GM18868 (cell line): ENCODE measurements at regions not wholly inside any gene's neighbourhood (a gene's known extent, or its start where the extent isn't known, plus 50 kb on each side); places are given as distances from the start of the nearest gene placed in this dataset.
"Not testable (repeated sequence)": the region's sequence is repeated elsewhere in the genome, so short reads cannot be mapped to it uniquely, and the experiment has no call there.

ENCODE experiments used
- ATAC-seq: cut with Tn5 transposase; IDR thresholded peaks from one replicate; pipeline ENCODE4 v1.9.1; 2021; ENCODE audit warnings: mild to moderate bottlenecking, moderate library complexity; ENCODE audit not compliant: unreplicated experiment

DNA sequence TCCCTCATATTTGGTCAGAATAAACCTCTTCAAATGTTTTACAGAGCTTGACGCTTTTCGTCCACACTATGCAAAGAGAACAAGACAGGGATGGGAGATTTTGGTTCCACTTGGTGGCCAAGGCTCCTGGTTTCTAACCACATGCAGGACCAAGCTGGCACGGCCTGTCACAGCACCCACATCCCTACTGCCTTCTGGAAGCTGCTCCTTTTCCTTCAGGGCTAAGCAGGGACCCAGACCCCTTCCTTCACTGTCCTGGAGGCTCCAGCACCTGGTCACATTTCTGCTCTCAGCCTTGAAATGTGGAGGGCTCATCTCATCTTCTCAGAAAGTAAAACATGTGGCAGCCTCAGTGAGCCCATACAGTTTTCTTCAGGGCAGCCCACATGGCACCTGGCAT lies 50.4 kb upstream of the ARHGEF7 start:
- no peak for ATAC-seq

DNA sequence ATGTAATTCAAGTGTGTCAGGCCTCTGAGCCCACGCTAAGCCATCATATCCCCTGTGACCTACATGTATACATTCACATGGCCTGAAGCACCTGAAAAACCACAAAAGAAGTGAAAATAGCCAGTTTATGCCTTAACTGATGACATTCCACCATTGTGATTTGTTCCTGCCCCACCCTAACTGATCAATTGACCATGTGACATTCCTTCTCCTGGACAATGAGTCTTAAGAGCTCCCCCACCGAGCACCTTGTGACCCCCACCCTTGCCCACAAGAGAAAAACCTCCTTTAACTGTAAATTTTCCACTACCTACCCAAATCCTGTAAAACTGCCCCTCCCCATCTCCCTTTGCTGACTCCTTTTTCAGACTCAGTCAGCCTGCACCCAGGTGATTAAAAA lies 52.1 kb upstream of the ARHGEF7 start:
- no peak for ATAC-seq

DNA sequence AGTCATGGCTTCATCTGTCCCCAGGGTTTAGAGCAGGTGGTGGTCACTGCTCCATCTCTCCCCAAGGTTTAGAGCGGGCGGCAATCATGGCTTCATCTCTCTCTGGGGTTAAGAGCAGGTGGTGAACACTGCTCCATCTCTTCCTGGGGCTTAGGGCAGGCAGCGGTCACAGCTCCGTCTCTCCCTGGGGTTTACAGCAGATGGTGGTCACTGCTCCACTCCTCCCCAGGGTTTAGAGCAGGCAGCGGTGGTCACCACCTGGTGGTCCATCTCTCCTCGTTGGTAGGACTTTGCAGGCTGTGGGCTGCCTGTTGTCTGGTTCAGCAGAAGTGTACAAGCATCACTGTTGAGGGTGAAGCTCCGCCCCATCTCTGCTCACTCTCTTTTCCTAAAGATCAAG lies 52.8 kb upstream of the ARHGEF7 start:
- ATAC-seq, result no peak

DNA sequence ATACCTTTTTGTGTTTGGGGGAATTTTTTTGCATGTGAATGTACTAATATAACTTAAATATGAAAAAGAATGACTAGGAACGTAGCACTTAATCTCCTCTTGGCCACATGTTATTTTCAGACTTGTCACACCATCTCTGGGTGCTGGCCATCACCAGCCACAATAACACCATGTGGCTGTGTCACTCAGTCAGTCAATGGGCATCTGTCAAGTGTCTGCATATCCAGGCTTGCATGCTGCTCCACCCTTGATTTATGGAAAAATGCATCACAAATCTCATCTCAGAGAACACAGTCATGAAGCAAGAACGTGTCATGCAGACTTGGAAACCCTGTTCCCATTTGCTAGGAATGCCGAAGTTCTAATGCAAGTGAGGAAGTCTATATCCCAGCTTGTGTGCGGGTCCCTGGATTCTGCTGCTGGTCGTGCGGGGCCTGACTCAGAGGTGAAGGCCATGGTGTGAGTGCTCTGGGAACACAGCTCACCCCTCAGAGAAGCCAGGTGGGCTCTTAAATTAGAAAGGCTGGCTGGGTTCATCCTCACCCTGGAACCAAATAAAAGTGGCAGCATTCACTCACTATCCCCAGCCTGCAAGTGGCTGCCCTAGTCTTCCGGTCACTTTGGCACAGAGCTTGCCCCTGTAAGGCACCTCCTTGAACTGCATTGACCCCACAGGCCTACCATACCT lies 53.6 kb upstream of the ARHGEF7 start:
- no peak for ATAC-seq

DNA sequence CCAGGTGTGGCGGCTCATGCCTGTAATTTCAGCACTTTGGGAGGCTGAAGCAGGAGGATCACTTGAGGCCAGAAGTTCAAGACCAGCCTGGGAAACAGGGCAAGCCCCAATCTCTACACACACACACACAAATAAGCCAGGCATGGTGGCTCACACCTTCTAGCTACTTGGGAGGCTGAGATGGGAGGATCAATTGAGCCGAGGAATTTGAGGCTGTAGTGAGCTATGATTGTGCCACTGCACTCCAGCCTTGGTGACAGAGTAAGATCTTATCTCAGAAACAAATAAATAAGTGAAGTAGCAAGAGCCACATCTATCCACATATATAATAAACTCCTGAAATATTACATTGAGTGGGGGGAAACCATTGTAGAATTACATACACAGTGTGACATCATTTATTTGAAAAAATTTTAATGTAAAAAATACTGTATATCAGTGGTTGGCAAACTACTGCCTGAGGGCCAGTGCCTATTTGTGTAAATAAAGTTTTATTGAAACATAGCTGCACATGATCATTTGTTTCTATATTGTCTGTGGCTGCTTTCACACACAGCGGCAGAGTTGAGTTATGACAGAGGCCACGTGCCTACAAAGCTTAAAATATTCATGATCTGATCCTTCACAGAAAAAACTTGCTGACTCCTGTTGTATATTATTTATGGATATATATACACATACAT lies 54.7 kb upstream of the ARHGEF7 start:
- no peak for ATAC-seq

DNA sequence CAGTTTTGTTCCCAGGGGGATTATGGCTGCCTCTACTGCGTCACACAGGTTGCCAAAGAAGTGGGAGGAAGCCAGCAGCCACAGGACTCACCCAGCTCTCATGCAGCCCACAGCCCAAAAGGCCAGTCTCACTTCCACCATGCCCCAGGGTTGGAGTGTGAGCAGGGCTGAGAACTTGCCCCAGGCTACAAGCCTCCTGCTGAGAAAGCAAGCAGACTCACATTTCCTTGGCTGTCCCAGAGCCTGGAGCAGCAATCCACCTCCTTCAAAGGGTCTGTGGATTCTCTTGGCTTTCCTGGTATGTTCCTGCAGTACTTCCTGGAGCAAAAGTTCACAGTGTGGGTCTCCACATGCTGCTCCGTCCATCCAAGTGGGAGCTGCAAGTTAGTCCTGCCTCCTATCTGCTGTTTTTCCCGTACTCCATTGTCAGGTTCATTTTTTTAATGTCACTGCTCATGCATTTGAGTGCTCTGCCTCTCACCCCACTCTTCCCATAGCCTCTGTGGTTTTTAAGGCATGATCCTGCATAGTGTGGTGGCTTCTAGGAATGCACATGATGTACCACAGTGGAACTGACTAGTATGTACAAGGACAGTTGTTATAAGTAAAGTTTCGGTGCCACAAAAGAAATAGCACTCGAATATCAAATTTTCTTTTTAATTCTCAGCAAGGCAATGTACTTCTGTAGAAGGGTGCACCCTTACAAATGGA lies 56.2 kb upstream of the ARHGEF7 start:
- no peak for ATAC-seq

DNA sequence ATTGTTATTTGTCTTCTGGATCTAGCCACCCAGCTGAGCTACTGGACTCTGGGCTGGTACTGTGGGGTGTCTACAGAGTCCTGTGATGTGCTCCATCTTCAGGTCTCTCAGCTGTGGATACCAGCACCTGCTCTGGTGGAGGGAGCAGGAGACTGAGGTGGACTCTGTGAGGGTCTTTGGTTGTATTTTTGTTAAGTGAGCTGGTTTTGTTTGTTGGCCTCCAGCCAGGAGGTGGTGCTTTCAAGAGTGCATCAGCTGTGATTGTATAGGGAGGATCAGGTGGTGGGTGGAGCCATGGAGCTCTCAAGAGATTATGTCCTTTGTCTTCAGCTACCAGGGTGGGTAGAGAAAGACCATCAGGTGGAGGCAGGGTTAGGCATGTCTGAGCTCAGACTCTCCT lies 56.8 kb upstream of the ARHGEF7 start:
- not testable (repeated sequence) for ATAC-seq

DNA sequence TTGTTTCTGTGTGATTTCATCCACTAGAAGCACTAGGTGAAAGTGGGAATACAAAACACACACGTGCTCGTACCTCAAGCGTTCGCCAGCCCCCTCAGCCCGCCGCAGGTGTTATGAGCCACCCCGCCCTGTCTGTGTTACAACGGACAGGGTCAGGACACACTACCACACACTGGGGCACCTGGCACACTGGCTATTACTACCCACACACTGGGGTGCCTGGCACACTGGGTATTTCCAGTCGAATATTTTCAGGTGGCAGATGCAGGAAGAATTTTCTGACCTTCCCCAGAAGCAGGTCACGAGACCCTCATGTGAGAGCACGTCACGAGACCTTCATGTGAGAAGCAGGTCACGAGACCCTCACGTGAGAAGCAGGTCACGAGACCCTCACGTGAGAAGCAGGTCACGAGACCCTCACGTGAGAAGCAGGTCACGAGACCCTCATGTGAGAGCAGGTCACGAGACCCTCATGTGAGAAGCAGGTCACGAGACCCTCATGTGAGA lies 63.3 kb upstream of the ARHGEF7 start:
- not testable (repeated sequence) for ATAC-seq

DNA sequence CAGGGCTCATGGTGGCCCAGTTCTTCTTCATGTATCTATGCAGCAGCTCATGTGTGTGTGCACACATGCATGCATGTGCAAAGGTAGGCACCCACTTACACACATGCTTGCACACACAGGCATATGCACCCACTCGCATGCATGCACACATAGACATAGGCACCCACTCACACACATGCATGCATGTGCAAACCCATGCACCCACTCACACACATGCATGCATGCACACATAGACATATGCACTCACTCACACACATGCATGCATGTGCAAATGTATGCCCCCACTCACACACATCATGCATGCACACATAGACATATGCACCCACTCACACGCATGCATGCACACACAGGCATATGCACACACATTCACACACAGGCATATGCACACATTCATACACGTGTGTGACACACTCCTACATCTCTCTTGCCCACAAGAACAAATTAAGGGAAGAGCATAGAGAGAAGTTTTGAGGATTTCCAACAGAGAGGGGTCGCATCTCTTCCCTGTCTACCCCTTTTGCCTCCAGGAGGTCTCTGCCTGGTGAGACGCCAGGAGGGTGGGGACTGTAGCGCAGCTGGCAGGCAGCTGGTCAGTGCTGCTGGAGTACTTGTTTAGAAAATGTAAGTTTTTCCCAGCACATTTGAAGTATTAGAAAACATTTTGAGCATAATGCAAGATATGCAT lies 63.9 kb upstream of the ARHGEF7 start:
- no peak for ATAC-seq

DNA sequence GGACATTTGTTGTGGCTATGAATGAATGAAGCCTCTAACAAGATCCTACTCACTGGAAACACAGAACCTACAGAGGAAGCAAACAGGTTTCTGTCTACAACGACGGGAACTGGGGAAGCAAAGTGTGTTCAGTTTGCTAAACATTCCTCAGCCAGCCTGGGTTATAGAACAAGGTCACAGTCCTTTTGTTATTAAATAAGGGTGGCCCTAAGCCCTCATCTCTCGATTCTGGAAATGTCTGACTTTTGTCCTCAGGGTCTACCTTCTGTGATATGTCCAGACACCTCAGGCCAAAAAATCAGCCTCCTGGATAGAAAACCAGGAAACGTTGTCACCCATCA lies 64.6 kb upstream of the ARHGEF7 start:
- ATAC-seq, result no peak

DNA sequence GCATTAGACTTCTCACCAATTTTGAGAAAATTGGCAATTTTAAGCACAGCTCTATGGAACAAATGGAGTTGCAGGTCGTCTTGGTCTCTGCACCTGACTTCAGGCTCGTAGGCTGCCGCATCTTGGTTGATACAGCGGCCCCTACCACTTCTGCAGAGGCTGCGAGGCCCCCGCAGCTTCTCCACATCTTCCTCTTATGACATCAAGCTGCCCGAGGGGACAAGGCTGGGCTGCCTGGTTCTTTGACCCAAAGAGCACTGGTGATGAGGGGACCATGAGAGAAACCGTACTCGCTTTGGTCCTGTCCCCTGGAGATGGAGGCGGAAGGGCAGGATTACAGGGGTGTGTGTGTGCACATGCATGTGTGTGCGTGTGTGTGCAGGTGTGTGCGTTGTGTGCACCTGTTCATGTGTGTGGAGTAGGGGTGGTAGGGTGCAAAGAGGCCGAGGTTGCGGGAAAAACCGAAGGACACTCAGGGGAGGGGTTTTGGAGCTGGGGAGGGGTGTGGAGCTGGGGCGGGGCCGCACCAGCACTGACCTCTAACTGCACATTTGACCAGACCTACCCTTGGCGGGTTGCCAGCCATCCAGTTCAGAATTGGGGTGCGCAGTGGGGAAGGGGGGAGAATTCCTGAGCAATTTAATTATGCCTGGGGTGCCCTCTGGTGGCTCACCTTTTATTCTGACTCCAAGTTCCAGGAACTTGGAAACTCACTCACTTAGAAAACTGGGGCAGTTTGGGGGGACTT lies 65.1 kb upstream of the ARHGEF7 start:
- no peak for ATAC-seq

DNA sequence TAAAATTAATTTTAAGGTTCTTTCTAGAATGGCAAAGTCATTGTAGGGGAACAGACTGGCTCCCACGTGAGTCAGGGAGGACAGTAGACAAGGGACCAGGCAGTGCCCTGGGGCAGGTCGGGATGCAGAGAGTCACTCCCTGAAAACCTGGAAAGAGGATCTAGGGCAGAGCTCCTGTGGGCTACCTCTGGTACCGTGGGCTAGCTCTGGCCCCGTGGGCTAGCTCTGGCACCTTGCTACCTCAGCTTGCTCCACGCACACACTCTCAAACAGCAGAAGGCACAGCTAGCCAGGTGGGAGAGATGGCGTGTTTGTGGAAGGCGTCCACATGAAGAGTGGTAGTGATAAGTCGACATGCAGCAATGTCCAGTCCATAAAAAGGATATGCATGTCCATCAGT lies 66.7 kb upstream of the ARHGEF7 start:
- ATAC-seq, result no peak

DNA sequence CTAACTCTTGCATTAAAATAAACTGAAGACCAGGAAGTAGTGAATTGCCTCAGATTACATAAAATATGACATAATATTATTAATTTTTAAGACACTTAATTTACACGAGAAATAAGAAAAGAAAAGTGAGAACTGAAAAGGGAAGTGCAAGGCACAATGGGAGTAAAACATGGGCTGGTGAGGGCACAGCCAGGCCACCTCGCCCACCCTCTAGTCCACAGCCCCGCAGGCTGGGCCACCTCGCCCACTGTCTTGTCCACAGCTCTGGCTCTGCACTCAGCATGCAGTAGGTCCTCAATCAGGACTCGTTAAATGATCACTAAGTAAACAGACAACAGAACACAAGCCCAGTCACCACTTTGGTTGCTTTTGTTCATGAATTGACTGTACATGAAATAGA lies 67.8 kb upstream of the ARHGEF7 start:
- peak; percentile 43 for ATAC-seq

DNA sequence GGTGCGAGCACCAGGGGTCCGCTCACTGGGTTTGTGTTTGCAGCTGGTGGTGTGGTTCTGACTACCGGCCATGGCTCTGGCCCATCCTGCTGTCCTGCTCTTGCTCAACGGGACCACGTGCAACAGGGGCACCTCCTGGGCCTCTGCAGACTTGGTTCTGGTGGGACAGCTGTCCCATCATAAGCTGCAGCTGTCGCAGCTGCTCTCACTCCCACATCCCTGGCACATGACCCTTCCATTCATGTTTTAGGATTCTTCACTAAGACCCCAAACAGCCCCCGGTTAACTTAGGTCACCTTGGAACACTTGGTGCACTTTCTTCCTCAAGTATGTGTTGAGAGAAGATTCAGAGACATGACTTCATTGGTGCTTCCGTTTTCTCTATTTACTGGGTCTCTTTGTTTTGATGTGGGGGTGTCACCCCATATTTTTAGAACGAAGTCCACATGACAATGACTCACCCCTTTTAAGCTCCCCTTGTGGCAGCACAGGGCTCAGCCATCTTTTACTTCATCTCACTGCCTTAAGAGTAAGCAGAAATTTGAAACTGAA lies 68.4 kb upstream of the ARHGEF7 start:
- peak; percentile 80 for ATAC-seq

DNA sequence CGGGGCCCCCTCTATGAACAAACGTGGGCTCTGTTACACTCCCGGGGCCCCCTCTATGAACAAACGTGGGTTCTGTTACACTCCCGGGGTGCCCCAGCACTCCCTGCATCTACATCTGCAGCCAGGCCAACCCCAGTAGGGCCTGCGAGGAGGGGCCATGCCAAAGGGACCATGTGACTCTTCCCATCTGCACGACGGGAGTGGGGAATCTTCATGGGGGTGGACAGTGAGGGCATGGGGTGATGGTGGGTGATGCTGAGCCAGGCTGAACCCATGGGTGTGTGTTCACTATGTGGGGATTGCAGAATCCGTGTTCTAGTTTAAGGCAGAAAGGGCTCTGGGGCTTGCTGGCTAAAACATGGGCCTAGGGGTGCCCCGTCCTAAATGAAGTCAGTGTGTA lies 69.9 kb upstream of the ARHGEF7 start:
- ATAC-seq, result no peak

DNA sequence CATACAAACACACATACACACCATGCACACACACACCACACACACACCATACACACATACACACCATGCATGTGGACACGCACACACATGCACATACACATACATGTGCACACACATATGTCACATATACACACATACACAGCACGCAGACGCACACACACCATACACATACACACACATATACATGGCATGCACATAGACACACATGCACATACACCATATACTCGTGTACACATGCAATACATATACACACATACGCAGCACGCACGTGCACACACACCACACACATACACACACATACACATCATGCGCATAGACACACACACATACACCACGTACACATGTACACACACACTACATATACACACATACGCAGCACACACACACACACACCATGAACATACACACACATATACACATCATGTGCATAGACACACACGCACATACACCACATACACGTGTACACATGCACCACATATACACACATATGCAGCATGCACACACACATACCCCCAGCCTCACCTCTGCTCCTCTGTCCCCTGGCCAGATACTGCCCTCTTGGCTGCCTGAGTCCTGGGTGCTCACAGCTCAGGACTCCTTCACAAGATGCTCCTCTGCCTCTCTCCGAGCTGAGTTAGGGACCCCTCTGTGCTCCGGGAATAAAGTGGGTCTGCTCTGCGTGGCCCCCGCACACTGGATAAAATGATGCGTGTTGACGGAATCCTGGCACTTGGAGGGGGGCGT lies 70.9 kb upstream of the ARHGEF7 start:
- ATAC-seq, result no peak

DNA sequence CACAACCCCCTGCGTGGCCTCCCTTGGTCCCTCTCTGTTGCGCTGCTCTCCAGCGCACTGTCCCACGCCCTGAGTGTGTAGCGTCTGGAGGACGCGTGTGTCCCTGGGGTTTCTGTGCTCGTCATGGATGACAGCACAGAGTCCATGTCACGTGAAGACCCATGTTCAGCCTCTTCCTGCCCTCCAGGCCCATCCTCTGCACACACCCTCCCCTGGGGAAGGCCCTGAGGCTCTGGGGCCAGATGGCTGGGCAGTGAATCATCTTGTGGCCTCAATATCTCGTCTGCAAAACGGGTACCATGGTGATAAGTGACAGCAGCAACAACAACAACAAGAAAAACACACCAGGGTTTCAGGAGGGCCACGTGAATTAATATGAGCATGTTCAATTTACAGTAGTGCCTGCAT lies 71.5 kb upstream of the ARHGEF7 start:
- peak; percentile 44 for ATAC-seq

DNA sequence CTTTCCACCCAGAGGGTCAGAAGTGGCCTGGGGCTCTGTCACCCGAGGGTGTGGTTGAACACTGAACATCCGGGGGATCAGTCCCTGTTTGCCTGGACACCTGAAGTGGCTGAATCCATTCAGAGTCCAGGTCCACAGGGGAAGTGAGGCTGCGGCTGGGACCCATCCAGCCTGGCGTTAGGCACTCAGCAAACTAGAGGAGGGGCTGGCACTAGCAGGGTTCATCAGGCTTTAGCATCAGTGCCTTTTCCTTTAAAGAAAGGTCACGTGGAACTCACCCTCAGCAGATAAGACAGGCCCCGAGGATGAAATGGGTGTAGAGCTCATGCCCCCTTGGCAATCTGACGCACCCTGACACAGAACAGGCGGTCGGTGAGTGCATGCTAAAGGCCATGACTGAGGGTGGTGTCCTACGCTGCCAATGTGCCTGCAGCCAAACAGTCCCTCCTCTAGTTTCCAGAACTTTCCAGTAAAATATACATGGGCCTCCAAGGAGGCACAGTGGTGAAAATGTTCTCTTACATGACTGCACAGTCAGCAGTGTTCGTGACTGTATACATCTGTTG lies 72.4 kb upstream of the ARHGEF7 start:
- ATAC-seq, result no peak

DNA sequence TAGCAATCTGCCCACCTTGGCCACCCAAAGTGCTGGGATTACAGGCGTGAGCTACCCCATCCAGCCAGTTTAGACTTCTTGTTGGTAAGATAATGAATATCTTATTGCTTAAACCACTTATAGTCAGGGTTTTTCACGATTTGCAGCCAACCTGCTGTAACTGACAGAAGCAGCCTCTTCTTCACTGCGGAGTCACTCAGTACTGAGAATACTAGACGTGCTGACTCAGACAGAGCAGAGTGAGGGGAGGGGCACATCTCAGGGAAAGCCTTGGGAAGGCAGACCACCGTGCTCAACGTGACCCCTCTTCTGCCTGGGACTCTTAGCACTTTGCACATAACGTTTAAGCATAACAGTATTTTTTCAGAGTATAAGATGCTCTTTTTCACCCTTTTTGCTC lies 74.3 kb upstream of the ARHGEF7 start:
- no peak for ATAC-seq
